SK-N-SH (cell line): ENCODE measurements at regions not wholly inside any gene's neighbourhood (a gene's known extent, or its start where the extent isn't known, plus 50 kb on each side); places are given as distances from the start of the nearest gene placed in this dataset.

Experiments used
- CTCF ChIA-PET: fragments of 300-600, 350-600 bp; formaldehyde crosslinking; extraction: SDS; loops from one replicate; lab custom pipeline; 2021; lab: Yijun Ruan, JAX
- POLR2A ChIA-PET: fragments of 350-600 bp; sonication (Branson Sonifier 250); formaldehyde crosslinking; extraction: SDS; loops from one replicate; lab custom pipeline; 2020; ENCODE audit warnings: antibody characterized with exemption, inconsistent platforms; lab: Yijun Ruan, JAX
- DNase-seq: peaks from one replicate; pipeline ENCODE4 v3.0.0; 2012
- H2AFZ ChIP-seq: fragments of 200-600 bp; sonication (generic); 2 replicates; pipeline ENCODE4 v1.8.1; 2016; ENCODE audit warnings: antibody characterized with exemption, mild to moderate bottlenecking, low read depth
- H3F3A ChIP-seq: fragments of 200-600 bp; sonication (generic); replicated peaks from 2 replicates; pipeline ENCODE3; 2016; ENCODE audit warnings: antibody characterized with exemption, mild to moderate bottlenecking; ENCODE audit not compliant: insufficient read depth
- H3K27ac ChIP-seq, 2 experiments: fragments of 200-500 bp in 1 of 2; fragments of 200-600 bp in 1 of 2; sonication (Bioruptor generic) in 1 of 2; sonication (generic), shearing (Covaris generic) in 1 of 2; 2 replicates each; pipeline versions ENCODE4 v1.5.1 to v1.6.1; 2014 to 2016; ENCODE audit warnings: low read depth in 2 of 2, inconsistent platforms in 1 of 2, low read length in 1 of 2, mild to moderate bottlenecking in 1 of 2, mixed read lengths in 1 of 2
- H3K27me3 ChIP-seq: fragments of 200-600 bp; sonication (generic), shearing (Covaris generic); 2 replicates; pipeline ENCODE4 v1.6.1; 2016; ENCODE audit warnings: mixed run types; ENCODE audit not compliant: insufficient read depth
- H3K36me3 ChIP-seq, 2 experiments: fragments of 200-500 bp in 1 of 2; fragments of 200-600 bp in 1 of 2; sonication (Bioruptor generic) in 1 of 2; sonication (generic) in 1 of 2; replicated peaks in 1 of 2; 2 replicates each; pipeline versions ENCODE3 to v1.5.1; 2014 to 2016; ENCODE audit warnings: low read length in 1 of 2, mild to moderate bottlenecking in 1 of 2; ENCODE audit not compliant: insufficient read depth in 2 of 2, control insufficient read depth in 1 of 2
- H3K4me1 ChIP-seq, 2 experiments: fragments of 200-500 bp in 1 of 2; fragments of 200-600 bp in 1 of 2; sonication (Bioruptor generic) in 1 of 2; sonication (generic), shearing (Covaris generic) in 1 of 2; 2 replicates each; pipeline versions ENCODE4 v1.5.1 to v1.6.1; 2014 to 2016; ENCODE audit warnings: low read depth in 1 of 2, low read length in 1 of 2, mixed run types in 1 of 2; ENCODE audit not compliant: insufficient read depth in 2 of 2, control insufficient read depth in 1 of 2
- H3K4me2 ChIP-seq: fragments of 200-600 bp; sonication (generic), shearing (Covaris generic); 2 replicates; pipeline ENCODE4 v1.6.1; 2017; ENCODE audit warnings: mixed run types
- H3K4me3 ChIP-seq, 2 experiments: fragments of 200-500 bp in 1 of 2; fragments of 200-600 bp in 1 of 2; sonication (Bioruptor generic) in 1 of 2; sonication (generic), shearing (Covaris generic) in 1 of 2; 2 replicates each; pipeline versions ENCODE4 v1.5.1 to v1.8.1; 2014 to 2016; ENCODE audit warnings: low read depth in 2 of 2, inconsistent platforms in 1 of 2, low read length in 1 of 2, mild to moderate bottlenecking in 1 of 2, mixed read lengths in 1 of 2, moderate library complexity in 1 of 2
- H3K79me2 ChIP-seq: fragments of 200-600 bp; sonication (generic); 2 replicates; pipeline ENCODE4 v1.8.1; 2017; ENCODE audit warnings: mild to moderate bottlenecking; ENCODE audit not compliant: insufficient read depth
- H3K9ac ChIP-seq: fragments of 200-600 bp; sonication (generic); 2 replicates; pipeline ENCODE4 v1.6.1; 2017; ENCODE audit warnings: mixed run types
- H3K9me2 ChIP-seq: fragments of 200-600 bp; sonication (generic); 2 replicates; pipeline ENCODE4 v1.6.1; 2017; ENCODE audit warnings: mixed run types
- H3K9me3 ChIP-seq: fragments of 200-600 bp; sonication (generic); 2 replicates; pipeline ENCODE4 v1.6.1; 2017; ENCODE audit warnings: mixed run types, mild to moderate bottlenecking, moderate library complexity
- H4K20me1 ChIP-seq: fragments of 200-600 bp; sonication (generic); 2 replicates; pipeline ENCODE4 v1.6.1; 2017; ENCODE audit warnings: mild to moderate bottlenecking, mixed run types; ENCODE audit not compliant: insufficient read depth
- ELF1 ChIP-seq: IDR thresholded peaks from 2 replicates; pipeline ENCODE4 v1.4.0; 2012
- EP300 ChIP-seq, 2 experiments: IDR thresholded peaks; 2 replicates each; pipeline versions ENCODE4 v1.4.0 to v1.6.1; 2012; ENCODE audit warnings: borderline replicate concordance in 1 of 2, low read depth in 1 of 2, low read length in 1 of 2
- FOXM1 ChIP-seq: IDR thresholded peaks from 2 replicates; pipeline ENCODE4 v1.4.0; 2012; ENCODE audit warnings: low read depth, mild to moderate bottlenecking
- GATA2 ChIP-seq: sonication (generic); formaldehyde crosslinking; IDR thresholded peaks from 2 replicates; pipeline ENCODE4 v1.5.0; 2020; ENCODE audit warnings: mild to moderate bottlenecking, missing genetic modification reagents
- MXI1 ChIP-seq: IDR thresholded peaks from 2 replicates; pipeline ENCODE4 v1.6.1; 2012; ENCODE audit warnings: mild to moderate bottlenecking, low read depth, low read length, improper control_type of control experiment
- NFIC ChIP-seq: IDR thresholded peaks from 2 replicates; pipeline ENCODE4 v1.4.0; 2012; ENCODE audit warnings: borderline replicate concordance
- NRF1 ChIP-seq: IDR thresholded peaks from 2 replicates; pipeline ENCODE4 v1.6.1; 2012; ENCODE audit warnings: low read depth, mild to moderate bottlenecking, low read length
- RAD21 ChIP-seq: IDR thresholded peaks from 2 replicates; pipeline ENCODE4 v1.6.1; 2012; ENCODE audit warnings: mild to moderate bottlenecking, low read length
- RCOR1 ChIP-seq: fragments of 150-350 bp; IDR thresholded peaks from 2 replicates; pipeline ENCODE4 v1.6.1; 2017; ENCODE audit warnings: antibody characterized with exemption, low read length
- RFX5 ChIP-seq: IDR thresholded peaks from 2 replicates; pipeline ENCODE4 v1.6.1; 2012; ENCODE audit warnings: mild to moderate bottlenecking, improper control_type of control experiment, low read length
- RXRA ChIP-seq: IDR thresholded peaks from 2 replicates; pipeline ENCODE4 v1.4.0; 2012; ENCODE audit warnings: low read depth, mild to moderate bottlenecking, borderline replicate concordance
- SMC3 ChIP-seq: IDR thresholded peaks from 2 replicates; pipeline ENCODE4 v1.6.1; 2012; ENCODE audit warnings: low read depth, low read length, improper control_type of control experiment
- TAF1 ChIP-seq: IDR thresholded peaks from 2 replicates; pipeline ENCODE4 v1.6.1; 2012; ENCODE audit warnings: low read depth, mild to moderate bottlenecking, low read length, moderate library complexity, borderline replicate concordance
- TEAD4 ChIP-seq: IDR thresholded peaks from 2 replicates; pipeline ENCODE4 v1.4.0; 2012; ENCODE audit warnings: mild to moderate bottlenecking, borderline replicate concordance; ENCODE audit not compliant: insufficient read depth
- YY1 ChIP-seq: IDR thresholded peaks from 2 replicates; pipeline ENCODE4 v1.4.0; 2012; ENCODE audit warnings: low read depth, mild to moderate bottlenecking
- whole genome bisulfite sequencing: methylation state at CpG from one replicate; pipeline ENCODE4 v1.1.6; 2017; ENCODE audit warnings: low lambda C conversion rate; 5-methylcytosine and 5-hydroxymethylcytosine counted together
- TF ChIP-seq, protein P1 (sequence below): IDR thresholded peaks from 2 replicates; pipeline ENCODE4 v1.4.0; 2012; ENCODE audit warnings: low read depth, borderline replicate concordance
- TF ChIP-seq, protein P2 (sequence below): IDR thresholded peaks from 2 replicates; pipeline ENCODE4 v1.4.0; 2012; ENCODE audit warnings: low read depth
- TF ChIP-seq, protein P3 (sequence below): fragments of 150-350 bp; IDR thresholded peaks from 2 replicates; pipeline ENCODE4 v1.6.1; 2016; ENCODE audit warnings: mild to moderate bottlenecking, low read depth, low read length
- TF ChIP-seq, protein P4 (sequence below): fragments of 150-350 bp; IDR thresholded peaks from 2 replicates; pipeline ENCODE4 v1.6.1; 2017; ENCODE audit warnings: antibody characterized with exemption, low read length, low read depth, borderline replicate concordance
- TF ChIP-seq, protein P5 (sequence below): fragments of 200-600 bp; sonication (generic); IDR thresholded peaks from 2 replicates; pipeline ENCODE4 v1.6.1; 2017; ENCODE audit warnings: antibody characterized with exemption, mild to moderate bottlenecking, moderate library complexity
- TF ChIP-seq, protein P6 (sequence below): IDR thresholded peaks from 2 replicates; pipeline ENCODE4 v1.4.0; 2012; ENCODE audit warnings: low read depth, borderline replicate concordance

DNA sequence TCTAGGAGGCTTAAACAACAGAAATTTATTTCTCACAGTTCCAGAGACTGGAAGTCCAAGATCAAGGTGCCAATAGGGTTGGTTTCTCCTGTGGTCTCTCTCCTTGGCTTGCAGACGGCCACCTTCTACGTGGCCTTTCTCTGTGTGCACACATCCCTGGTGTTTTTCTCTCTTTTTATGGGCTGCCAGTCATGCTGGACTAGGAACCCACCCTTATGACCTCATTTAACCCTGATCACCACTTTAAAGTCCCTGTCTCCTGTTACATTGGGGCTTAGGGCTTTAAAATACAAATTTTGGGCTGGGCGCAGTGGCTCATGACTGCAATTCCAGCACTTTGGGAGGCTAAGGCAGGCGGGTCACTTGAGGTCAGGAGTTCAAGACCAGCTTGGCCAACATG lies 157.1 kb downstream of the TLE1 start:
- DNase-seq: no peak
- Histone ChIP-seq H3F3A (peaks cover 7% of the 10 kb centered on the region), H2AFZ (no peak overlapping the region), H3K36me3 (no peaks in the 10 kb centered on the region), H3K27ac (no peak overlapping the region), H3K27me3 (no peaks in the 10 kb centered on the region), H3K79me2 (no peaks in the 10 kb centered on the region), H3K4me3 (no peak overlapping the region), H3K4me1 (peaks cover 2 to 5% of the 10 kb centered on the region in 2 experiments; a peak in 3 of 4 replicates), H3K4me2 (no peak overlapping the region), H3K9me3 (no peaks in the 10 kb centered on the region), H3K9me2 (no peaks in the 10 kb centered on the region), H3K9ac (no peak overlapping the region), H4K20me1 (no peaks in the 10 kb centered on the region)
- CTCF ChIA-PET: interaction anchor here (1.0 kb wide), 1 partner anchor 8 kb away, joined by 3 read pairs; no protein-coding TSS in a partner anchor
- POLR2A ChIA-PET: no interaction called here
- WGBS: 83% methylated on average over 4 of the region's 4 CpGs
- TF ChIP-seq TAF1 (no peak), MXI1 (no peak), RAD21 (no peak)
- TF ChIP-seq, protein P1, sequence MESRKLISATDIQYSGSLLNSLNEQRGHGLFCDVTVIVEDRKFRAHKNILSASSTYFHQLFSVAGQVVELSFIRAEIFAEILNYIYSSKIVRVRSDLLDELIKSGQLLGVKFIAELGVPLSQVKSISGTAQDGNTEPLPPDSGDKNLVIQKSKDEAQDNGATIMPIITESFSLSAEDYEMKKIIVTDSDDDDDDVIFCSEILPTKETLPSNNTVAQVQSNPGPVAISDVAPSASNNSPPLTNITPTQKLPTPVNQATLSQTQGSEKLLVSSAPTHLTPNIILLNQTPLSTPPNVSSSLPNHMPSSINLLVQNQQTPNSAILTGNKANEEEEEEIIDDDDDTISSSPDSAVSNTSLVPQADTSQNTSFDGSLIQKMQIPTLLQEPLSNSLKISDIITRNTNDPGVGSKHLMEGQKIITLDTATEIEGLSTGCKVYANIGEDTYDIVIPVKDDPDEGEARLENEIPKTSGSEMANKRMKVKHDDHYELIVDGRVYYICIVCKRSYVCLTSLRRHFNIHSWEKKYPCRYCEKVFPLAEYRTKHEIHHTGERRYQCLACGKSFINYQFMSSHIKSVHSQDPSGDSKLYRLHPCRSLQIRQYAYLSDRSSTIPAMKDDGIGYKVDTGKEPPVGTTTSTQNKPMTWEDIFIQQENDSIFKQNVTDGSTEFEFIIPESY: no peak
- TF ChIP-seq, protein P2, sequence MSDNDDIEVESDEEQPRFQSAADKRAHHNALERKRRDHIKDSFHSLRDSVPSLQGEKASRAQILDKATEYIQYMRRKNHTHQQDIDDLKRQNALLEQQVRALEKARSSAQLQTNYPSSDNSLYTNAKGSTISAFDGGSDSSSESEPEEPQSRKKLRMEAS: no peak
- TF ChIP-seq, protein P3, sequence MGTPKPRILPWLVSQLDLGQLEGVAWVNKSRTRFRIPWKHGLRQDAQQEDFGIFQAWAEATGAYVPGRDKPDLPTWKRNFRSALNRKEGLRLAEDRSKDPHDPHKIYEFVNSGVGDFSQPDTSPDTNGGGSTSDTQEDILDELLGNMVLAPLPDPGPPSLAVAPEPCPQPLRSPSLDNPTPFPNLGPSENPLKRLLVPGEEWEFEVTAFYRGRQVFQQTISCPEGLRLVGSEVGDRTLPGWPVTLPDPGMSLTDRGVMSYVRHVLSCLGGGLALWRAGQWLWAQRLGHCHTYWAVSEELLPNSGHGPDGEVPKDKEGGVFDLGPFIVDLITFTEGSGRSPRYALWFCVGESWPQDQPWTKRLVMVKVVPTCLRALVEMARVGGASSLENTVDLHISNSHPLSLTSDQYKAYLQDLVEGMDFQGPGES: no peak

DNA sequence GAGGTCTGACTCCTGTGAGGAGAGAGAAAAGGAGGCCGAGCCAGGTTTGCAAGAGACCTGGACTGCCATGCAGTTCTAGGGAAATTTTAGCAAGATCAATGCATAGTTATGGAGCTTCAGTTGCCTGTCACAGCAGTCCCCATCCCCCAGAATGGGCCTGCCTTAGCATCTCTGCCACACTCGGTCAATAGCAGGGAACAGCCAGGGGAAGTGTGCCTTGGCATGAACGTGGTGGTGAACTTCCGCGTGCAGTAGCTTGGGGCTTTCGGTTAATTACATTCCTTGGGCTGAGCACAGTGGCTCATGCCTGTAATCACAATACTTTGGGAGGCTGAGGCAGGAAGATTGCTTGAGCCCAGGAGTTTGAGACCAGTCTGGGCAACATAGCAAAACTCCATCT lies 157.8 kb downstream of the TLE1 start:
- H3K27ac ChIP-seq: no peak overlapping the region
- H3K4me2 ChIP-seq: no peak overlapping the region
- H3K4me3 ChIP-seq: no peak overlapping the region
- H2AFZ ChIP-seq: no peak overlapping the region
- H3F3A ChIP-seq: peaks cover 7% of the 10 kb centered on the region
- H3K9me2 ChIP-seq: no peaks in the 10 kb centered on the region
- ChIA-PET POLR2A (no interaction called here), CTCF (no interaction called here)
- H3K79me2 ChIP-seq: no peaks in the 10 kb centered on the region
- H3K27me3 ChIP-seq: no peaks in the 10 kb centered on the region
- no peaks in the 10 kb centered on the region for H4K20me1 ChIP-seq
- no peaks in the 10 kb centered on the region for H3K36me3 ChIP-seq
- no peaks in the 10 kb centered on the region for H3K9me3 ChIP-seq
- no peak for DNase-seq
- WGBS: 72% methylated on average over 6 of the region's 6 CpGs
- H3K4me1 ChIP-seq: peaks cover 2 to 10% of the 10 kb centered on the region in 2 experiments
- H3K9ac ChIP-seq: no peak overlapping the region
- TF ChIP-seq FOXM1 (no peak), ELF1 (no peak), TEAD4 (no peak), RFX5 (no peak), SMC3 (no peak), RXRA (no peak), NRF1 (no peak), YY1 (no peak), GATA2 (CRISPR knock-in tag) (no peak), NFIC (no peak), EP300 (IDR thresholded peaks at IDR 0.05; ENCODE audit: borderline replicate concordance in 1 of 2, low read depth in 1 of 2, low read length in 1 of 2) (no peak), RCOR1 (no peak)
- TF ChIP-seq, protein P4, sequence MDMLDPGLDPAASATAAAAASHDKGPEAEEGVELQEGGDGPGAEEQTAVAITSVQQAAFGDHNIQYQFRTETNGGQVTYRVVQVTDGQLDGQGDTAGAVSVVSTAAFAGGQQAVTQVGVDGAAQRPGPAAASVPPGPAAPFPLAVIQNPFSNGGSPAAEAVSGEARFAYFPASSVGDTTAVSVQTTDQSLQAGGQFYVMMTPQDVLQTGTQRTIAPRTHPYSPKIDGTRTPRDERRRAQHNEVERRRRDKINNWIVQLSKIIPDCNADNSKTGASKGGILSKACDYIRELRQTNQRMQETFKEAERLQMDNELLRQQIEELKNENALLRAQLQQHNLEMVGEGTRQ: no peak
- TF ChIP-seq, protein P5, sequence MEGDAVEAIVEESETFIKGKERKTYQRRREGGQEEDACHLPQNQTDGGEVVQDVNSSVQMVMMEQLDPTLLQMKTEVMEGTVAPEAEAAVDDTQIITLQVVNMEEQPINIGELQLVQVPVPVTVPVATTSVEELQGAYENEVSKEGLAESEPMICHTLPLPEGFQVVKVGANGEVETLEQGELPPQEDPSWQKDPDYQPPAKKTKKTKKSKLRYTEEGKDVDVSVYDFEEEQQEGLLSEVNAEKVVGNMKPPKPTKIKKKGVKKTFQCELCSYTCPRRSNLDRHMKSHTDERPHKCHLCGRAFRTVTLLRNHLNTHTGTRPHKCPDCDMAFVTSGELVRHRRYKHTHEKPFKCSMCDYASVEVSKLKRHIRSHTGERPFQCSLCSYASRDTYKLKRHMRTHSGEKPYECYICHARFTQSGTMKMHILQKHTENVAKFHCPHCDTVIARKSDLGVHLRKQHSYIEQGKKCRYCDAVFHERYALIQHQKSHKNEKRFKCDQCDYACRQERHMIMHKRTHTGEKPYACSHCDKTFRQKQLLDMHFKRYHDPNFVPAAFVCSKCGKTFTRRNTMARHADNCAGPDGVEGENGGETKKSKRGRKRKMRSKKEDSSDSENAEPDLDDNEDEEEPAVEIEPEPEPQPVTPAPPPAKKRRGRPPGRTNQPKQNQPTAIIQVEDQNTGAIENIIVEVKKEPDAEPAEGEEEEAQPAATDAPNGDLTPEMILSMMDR: no peak
- TF ChIP-seq, protein P3: no peak
- TF ChIP-seq, protein P6, sequence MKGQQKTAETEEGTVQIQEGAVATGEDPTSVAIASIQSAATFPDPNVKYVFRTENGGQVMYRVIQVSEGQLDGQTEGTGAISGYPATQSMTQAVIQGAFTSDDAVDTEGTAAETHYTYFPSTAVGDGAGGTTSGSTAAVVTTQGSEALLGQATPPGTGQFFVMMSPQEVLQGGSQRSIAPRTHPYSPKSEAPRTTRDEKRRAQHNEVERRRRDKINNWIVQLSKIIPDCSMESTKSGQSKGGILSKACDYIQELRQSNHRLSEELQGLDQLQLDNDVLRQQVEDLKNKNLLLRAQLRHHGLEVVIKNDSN: no peak
